Keratinocyte (primary cell): ENCODE measurements at regions not wholly inside any gene's neighbourhood (a gene's known extent, or its start where the extent isn't known, plus 50 kb on each side); places are given as distances from the start of the nearest gene placed in this dataset.

Experiments used
- DNase-seq: peaks from one replicate; pipeline ENCODE4 v3.0.0-alpha.2; 2011; ENCODE audit warnings: low read depth, missing footprints, low spot score
- FAIRE-seq: peaks from 2 replicates; lab custom pipeline; 2011; peaks lifted over from hg19 to GRCh38; lab: Jason Lieb, UNC
- H2AFZ ChIP-seq: 2 replicates; pipeline ENCODE4 v1.6.0; 2012; ENCODE audit warnings: low read length, control low read depth, inconsistent platforms; ENCODE audit not compliant: control insufficient read depth
- H3K27ac ChIP-seq: 2 replicates; pipeline ENCODE4 v1.5.1; 2011; ENCODE audit warnings: low read length; ENCODE audit not compliant: control insufficient read depth, insufficient read depth
- H3K27me3 ChIP-seq: 3 replicates; pipeline ENCODE4 v1.6.0; 2011; ENCODE audit warnings: low read length; ENCODE audit not compliant: control insufficient read depth, insufficient read depth; ENCODE audit errors: extremely low read depth
- H3K36me3 ChIP-seq, 2 experiments: 2 replicates in 1 of 2; 3 replicates in 1 of 2; pipeline ENCODE4 v1.5.1; 2011; ENCODE audit warnings: low read length in 2 of 2, mild to moderate bottlenecking in 1 of 2; ENCODE audit not compliant: control insufficient read depth in 2 of 2, insufficient read depth in 2 of 2; ENCODE audit errors: extremely low read depth in 1 of 2
- H3K4me1 ChIP-seq: 3 replicates; pipeline ENCODE4 v1.5.1; 2011; ENCODE audit warnings: low read length; ENCODE audit not compliant: control insufficient read depth, insufficient read depth; ENCODE audit errors: extremely low read depth
- H3K4me2 ChIP-seq: 3 replicates; pipeline ENCODE4 v1.6.0; 2011; ENCODE audit warnings: low read depth, low read length; ENCODE audit not compliant: control insufficient read depth, insufficient read depth; ENCODE audit errors: extremely low read depth
- H3K4me3 ChIP-seq, 3 experiments: fragments of 200-600 bp in 1 of 3; sonication (generic) in 1 of 3; 2 replicates in 2 of 3; 3 replicates in 1 of 3; pipeline ENCODE4 v1.5.1; 2011 to 2016; ENCODE audit warnings: low read length in 3 of 3, mild to moderate bottlenecking in 3 of 3, control low read depth in 2 of 3, inconsistent platforms in 1 of 3, low read depth in 1 of 3, mixed read lengths in 1 of 3, mixed run types in 1 of 3, moderate library complexity in 1 of 3; ENCODE audit not compliant: control insufficient read depth in 2 of 3, insufficient read depth in 2 of 3; ENCODE audit errors: extremely low read depth in 1 of 3
- H3K79me2 ChIP-seq: 2 replicates; pipeline ENCODE4 v1.6.0; 2012; ENCODE audit warnings: low read length; ENCODE audit not compliant: control insufficient read depth, insufficient read depth
- H3K9ac ChIP-seq: 3 replicates; pipeline ENCODE4 v1.6.0; 2011; ENCODE audit warnings: low read length; ENCODE audit not compliant: control insufficient read depth, insufficient read depth; ENCODE audit errors: extremely low read depth
- H3K9me1 ChIP-seq: 3 replicates; pipeline ENCODE4 v1.6.0; 2011; ENCODE audit warnings: low read length; ENCODE audit not compliant: control insufficient read depth, insufficient read depth; ENCODE audit errors: extremely low read depth
- H3K9me3 ChIP-seq: 2 replicates; pipeline ENCODE4 v1.5.1; 2012; ENCODE audit warnings: low read depth, low read length; ENCODE audit not compliant: control insufficient read depth
- H4K20me1 ChIP-seq: 3 replicates; pipeline ENCODE4 v1.6.0; 2011; ENCODE audit warnings: low read length; ENCODE audit not compliant: control insufficient read depth, insufficient read depth; ENCODE audit errors: extremely low read depth
- EZH2 ChIP-seq: IDR thresholded peaks from one replicate; pipeline ENCODE4 v1.6.1; 2012; ENCODE audit warnings: inconsistent platforms, mild to moderate bottlenecking, low read length, moderate library complexity
- dilution Hi-C: fragments of 300-500 bp; cut with MboI; formaldehyde crosslinking; loops from one replicate; pipeline ENCODE4 v1.7.0; 2020; ENCODE audit warnings: low sequenced_read_pairs; ENCODE audit not compliant: extremely low pct_ligation_motif_present
- TF ChIP-seq, protein P1 (sequence below), 3 experiments: IDR thresholded peaks in 1 of 3; conservative IDR thresholded peaks in 1 of 3; optimal IDR thresholded peaks in 1 of 3; 2 replicates in 2 of 3; 3 replicates in 1 of 3; pipeline versions ENCODE3 to v1.5.1; 2011; ENCODE audit warnings: low read length in 3 of 3, mild to moderate bottlenecking in 3 of 3, moderate library complexity in 2 of 3, control low read depth in 1 of 3, inconsistent platforms in 1 of 3; ENCODE audit not compliant: insufficient read depth in 2 of 3; ENCODE audit errors: extremely low read depth in 1 of 3

DNA sequence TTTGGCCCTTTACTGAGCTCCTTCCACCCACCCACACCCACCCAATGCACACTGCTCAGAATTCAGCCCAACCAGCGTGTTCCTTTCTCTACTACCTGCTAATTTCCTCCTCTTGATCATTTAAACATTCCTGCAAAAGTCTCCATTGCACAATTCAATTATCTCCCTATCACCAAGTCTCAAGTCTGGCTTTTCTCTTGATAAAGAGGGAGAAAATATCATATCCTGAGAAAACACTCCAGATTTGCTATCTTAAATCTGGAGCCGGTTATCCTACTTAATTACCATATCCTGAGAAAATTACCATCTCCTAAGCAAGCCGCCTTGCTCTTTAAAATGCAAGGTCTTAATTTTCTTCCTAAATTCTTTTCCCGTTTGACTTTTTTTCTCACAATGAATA, 505.5 kb downstream of the XPNPEP1 start:
- H3K27me3 ChIP-seq: no peaks in the 10 kb centered on the region
- no peaks in the 10 kb centered on the region for H4K20me1 ChIP-seq
- H3K9ac ChIP-seq: no peak overlapping the region
- no peak overlapping the region for H3K4me3 ChIP-seq
- dilution Hi-C loops: no loop called here
- H2AFZ ChIP-seq: no peak overlapping the region
- FAIRE-seq (no peak), DNase-seq (no peak)
- no peaks in the 10 kb centered on the region for H3K9me3 ChIP-seq
- H3K4me2 ChIP-seq: no peak overlapping the region
- H3K36me3 ChIP-seq: no peaks in the 10 kb centered on the region
- H3K79me2 ChIP-seq: no peaks in the 10 kb centered on the region
- TF ChIP-seq EZH2: no peak
- TF ChIP-seq, protein P1, sequence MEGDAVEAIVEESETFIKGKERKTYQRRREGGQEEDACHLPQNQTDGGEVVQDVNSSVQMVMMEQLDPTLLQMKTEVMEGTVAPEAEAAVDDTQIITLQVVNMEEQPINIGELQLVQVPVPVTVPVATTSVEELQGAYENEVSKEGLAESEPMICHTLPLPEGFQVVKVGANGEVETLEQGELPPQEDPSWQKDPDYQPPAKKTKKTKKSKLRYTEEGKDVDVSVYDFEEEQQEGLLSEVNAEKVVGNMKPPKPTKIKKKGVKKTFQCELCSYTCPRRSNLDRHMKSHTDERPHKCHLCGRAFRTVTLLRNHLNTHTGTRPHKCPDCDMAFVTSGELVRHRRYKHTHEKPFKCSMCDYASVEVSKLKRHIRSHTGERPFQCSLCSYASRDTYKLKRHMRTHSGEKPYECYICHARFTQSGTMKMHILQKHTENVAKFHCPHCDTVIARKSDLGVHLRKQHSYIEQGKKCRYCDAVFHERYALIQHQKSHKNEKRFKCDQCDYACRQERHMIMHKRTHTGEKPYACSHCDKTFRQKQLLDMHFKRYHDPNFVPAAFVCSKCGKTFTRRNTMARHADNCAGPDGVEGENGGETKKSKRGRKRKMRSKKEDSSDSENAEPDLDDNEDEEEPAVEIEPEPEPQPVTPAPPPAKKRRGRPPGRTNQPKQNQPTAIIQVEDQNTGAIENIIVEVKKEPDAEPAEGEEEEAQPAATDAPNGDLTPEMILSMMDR (optimal IDR thresholded peaks at IDR 0.05 in 1 of 3, IDR thresholded peaks at IDR 0.05 in 1 of 3, conservative IDR thresholded peaks at IDR 0.05 in 1 of 3; ENCODE audit: extremely low read depth in 1 of 3, insufficient read depth in 2 of 3, low read length in 3 of 3): no peak
- H3K27ac ChIP-seq: no peak overlapping the region
- H3K9me1 ChIP-seq: no peaks in the 10 kb centered on the region
- H3K4me1 ChIP-seq: no peaks in the 10 kb centered on the region

GRCh38 chr10:109412353-109412752, 511.0 kb downstream of the XPNPEP1 start:
- Histone ChIP-seq H3K27ac (no peak overlapping the region), H3K4me1 (no peaks in the 10 kb centered on the region), H3K9ac (no peak overlapping the region), H4K20me1 (no peaks in the 10 kb centered on the region), H2AFZ (no peak overlapping the region), H3K36me3 (no peaks in the 10 kb centered on the region), H3K4me2 (no peak overlapping the region), H3K9me3 (no peaks in the 10 kb centered on the region), H3K9me1 (no peaks in the 10 kb centered on the region), H3K27me3 (no peaks in the 10 kb centered on the region), H3K79me2 (no peaks in the 10 kb centered on the region), H3K4me3 (no peak overlapping the region)
- dilution Hi-C loops: no loop called here
- no peak for TF ChIP-seq EZH2
- TF ChIP-seq, protein P1 (optimal IDR thresholded peaks at IDR 0.05 in 1 of 3, IDR thresholded peaks at IDR 0.05 in 1 of 3, conservative IDR thresholded peaks at IDR 0.05 in 1 of 3; ENCODE audit: extremely low read depth in 1 of 3, insufficient read depth in 2 of 3, low read length in 3 of 3): no peak
- DNase-seq (no peak), FAIRE-seq (no peak)
